AG04449 (cell line): ENCODE measurements at regions not wholly inside any gene's neighbourhood (a gene's known extent, or its start where the extent isn't known, plus 50 kb on each side); places are given as distances from the start of the nearest gene placed in this dataset.
"Not testable (repeated sequence)": the region's sequence is repeated elsewhere in the genome, so short reads cannot be mapped to it uniquely, and the experiment has no call there.

Source experiments
- CTCF ChIA-PET: fragments of 350-600 bp; formaldehyde crosslinking; extraction: SDS; loops from one replicate; lab custom pipeline; 2021; ENCODE audit warnings: antibody characterized with exemption; lab: Yijun Ruan, JAX
- POLR2A ChIA-PET: fragments of 400-600, 350-600 bp; formaldehyde crosslinking; extraction: SDS; loops from one replicate; lab custom pipeline; 2020; ENCODE audit warnings: antibody characterized with exemption, inconsistent platforms; lab: Yijun Ruan, JAX
- DNase-seq: peaks from one replicate; pipeline ENCODE4 v3.0.0-alpha.2; 2010; ENCODE audit warnings: low read depth, low spot score
- H3K4me3 ChIP-seq: 2 replicates; pipeline ENCODE4 v1.5.1; 2011; ENCODE audit warnings: low read depth, mild to moderate bottlenecking, control low read depth, low read length
- CTCF ChIP-seq: IDR thresholded peaks from one replicate; pipeline ENCODE4 v1.5.1; 2011; ENCODE audit warnings: mild to moderate bottlenecking, moderate library complexity, low read length, control low read depth, inconsistent platforms; ENCODE audit not compliant: insufficient read depth; ENCODE audit errors: missing control alignments

- no peak for DNase-seq
- POLR2A ChIA-PET, result no interaction called here
- CTCF ChIA-PET, result interaction anchor here (1.0 to 1.2 kb wide), 2 partner anchors 12 to 322 kb away, joined by 3 read pairs; no protein-coding TSS in a partner anchor
- H3K4me3 ChIP-seq, result no peak overlapping the region
- TF ChIP-seq CTCF, result no peak
Observed at GRCh38 chrX:115357326-115358120, 68.0 kb downstream of the LUZP4 start.

- CTCF ChIA-PET, result interaction anchor here (0.6 kb wide), 1 partner anchor 61 kb away, joined by 3 read pairs; no protein-coding TSS in a partner anchor
- POLR2A ChIA-PET, H3K4me3 ChIP-seq, DNase-seq: not testable (repeated sequence)
Observed at GRCh38 chrX:115359508-115359907, 70.0 kb downstream of the LUZP4 start.

- H3K4me3 ChIP-seq, result no peak overlapping the region
- no peak for TF ChIP-seq CTCF
- no peak for DNase-seq
- POLR2A ChIA-PET, result no interaction called here
- CTCF ChIA-PET, result no interaction called here
Observed at GRCh38 chrX:115360220-115360781, 70.8 kb downstream of the LUZP4 start.

GRCh38 chrX:115362334-115363095 lies 73.0 kb downstream of the LUZP4 start:
- CTCF ChIA-PET, result interaction anchor here (1.0 kb wide), 1 partner anchor 9 kb away, joined by 3 read pairs; no protein-coding TSS in a partner anchor

GRCh38 chrX:115363372-115363771 lies 73.9 kb downstream of the LUZP4 start:
- ChIA-PET POLR2A (no interaction called here), CTCF (interaction anchor here (0.9 kb wide), 1 partner anchor 279 kb away, joined by 4 read pairs; no protein-coding TSS in a partner anchor)
- no peak for DNase-seq
- no peak overlapping the region for H3K4me3 ChIP-seq
- TF ChIP-seq CTCF, result no peak

More at GRCh38 chrX:115362334-115363095, 73.0 kb downstream of the LUZP4 start:
- H3K4me3 ChIP-seq, result no peak overlapping the region
- POLR2A ChIA-PET, result no interaction called here
- DNase-seq, result no peak
- no peak for TF ChIP-seq CTCF

GRCh38 chrX:115363897-115364296 lies 74.4 kb downstream of the LUZP4 start:
- no peak overlapping the region for H3K4me3 ChIP-seq
- no peak for TF ChIP-seq CTCF
- DNase-seq, result no peak
- CTCF ChIA-PET, result interaction anchor here (0.9 kb wide), 1 partner anchor 278 kb away, joined by 4 read pairs; no protein-coding TSS in a partner anchor
- POLR2A ChIA-PET, result no interaction called here
